ENCODE measurements at regions not wholly inside any gene's neighbourhood (a gene's known extent, or its start where the extent isn't known, plus 50 kb on each side); places are given as distances from the start of the nearest gene placed in this dataset.

GRCh38 chr6:73989428-73989827, 293.4 kb downstream of the CD109 start:
- Histone ChIP-seq H4K20me1 (ENCODE audit: insufficient read depth, low read length) (no peaks in the 10 kb centered on the region), H2AFZ (ENCODE audit: low read depth, low read length) (no peak overlapping the region), H3K27me3 (ENCODE audit: insufficient read depth, low read length, poor library complexity) (no peaks in the 10 kb centered on the region), H3K4me2 (ENCODE audit: insufficient read depth, low read length) (no peak overlapping the region), H3K4me1 (ENCODE audit: insufficient read depth, low read length) (no peaks in the 10 kb centered on the region), H3K9me3 (ENCODE audit: insufficient read depth, low read length, severe bottlenecking) (no peaks in the 10 kb centered on the region), H3K79me2 (ENCODE audit: insufficient read depth, low read length) (no peaks in the 10 kb centered on the region), H3K36me3 (ENCODE audit: insufficient read depth, low read length) (no peaks in the 10 kb centered on the region), H3K4me3 (ENCODE audit: low read depth in 1 of 2, low read length in 2 of 2) (no peak overlapping the region), H3K9ac (ENCODE audit: low read depth, low read length) (no peak overlapping the region), H3K27ac (ENCODE audit: low read length) (no peak overlapping the region)
- DNase-seq (no peak), ATAC-seq (ENCODE audit: insufficient read depth, low read depth) (no peak)
- TF ChIP-seq CTCF (IDR thresholded peaks at IDR 0.05; ENCODE audit: borderline replicate concordance, extremely low read depth, low read length, poor library complexity, severe bottlenecking): no peak
- TF ChIP-seq EZH2 (IDR thresholded peaks at IDR 0.05; ENCODE audit: borderline replicate concordance, low read depth, low read length, severe bottlenecking): no peak

GRCh38 chr6:73985891-73986290, 289.9 kb downstream of the CD109 start:
- Histone ChIP-seq H4K20me1 (ENCODE audit: insufficient read depth, low read length) (no peaks in the 10 kb centered on the region), H3K9me3 (ENCODE audit: insufficient read depth, low read length, severe bottlenecking) (no peaks in the 10 kb centered on the region), H3K4me1 (ENCODE audit: insufficient read depth, low read length) (no peaks in the 10 kb centered on the region), H2AFZ (ENCODE audit: low read depth, low read length) (no peak overlapping the region), H3K9ac (ENCODE audit: low read depth, low read length) (no peak overlapping the region), H3K27ac (ENCODE audit: low read length) (no peak overlapping the region), H3K79me2 (ENCODE audit: insufficient read depth, low read length) (no peaks in the 10 kb centered on the region), H3K36me3 (ENCODE audit: insufficient read depth, low read length) (no peaks in the 10 kb centered on the region), H3K27me3 (ENCODE audit: insufficient read depth, low read length, poor library complexity) (no peaks in the 10 kb centered on the region), H3K4me2 (ENCODE audit: insufficient read depth, low read length) (no peak overlapping the region), H3K4me3 (ENCODE audit: low read depth in 1 of 2, low read length in 2 of 2) (no peak overlapping the region)
- no peak for DNase-seq
- ATAC-seq (ENCODE audit: insufficient read depth, low read depth): no peak
- TF ChIP-seq CTCF (IDR thresholded peaks at IDR 0.05; ENCODE audit: borderline replicate concordance, extremely low read depth, low read length, poor library complexity, severe bottlenecking): no peak

- no peak overlapping the region for H3K27ac ChIP-seq (ENCODE audit: low read length)
- no peaks in the 10 kb centered on the region for H3K9me3 ChIP-seq (ENCODE audit: insufficient read depth, low read length, severe bottlenecking)
- no peaks in the 10 kb centered on the region for H4K20me1 ChIP-seq (ENCODE audit: insufficient read depth, low read length)
- no peak overlapping the region for H3K9ac ChIP-seq (ENCODE audit: low read depth, low read length)
- no peaks in the 10 kb centered on the region for H3K27me3 ChIP-seq (ENCODE audit: insufficient read depth, low read length, poor library complexity)
- no peaks in the 10 kb centered on the region for H3K36me3 ChIP-seq (ENCODE audit: insufficient read depth, low read length)
- no peak overlapping the region for H3K4me3 ChIP-seq (ENCODE audit: low read depth in 1 of 2, low read length in 2 of 2)
- no peak for DNase-seq
- no peaks in the 10 kb centered on the region for H3K4me1 ChIP-seq (ENCODE audit: insufficient read depth, low read length)
- H2AFZ ChIP-seq (ENCODE audit: low read depth, low read length): no peak overlapping the region
- H3K4me2 ChIP-seq (ENCODE audit: insufficient read depth, low read length): no peak overlapping the region
- no peaks in the 10 kb centered on the region for H3K79me2 ChIP-seq (ENCODE audit: insufficient read depth, low read length)
- no peak for ATAC-seq (ENCODE audit: insufficient read depth, low read depth)
- TF ChIP-seq EZH2 (IDR thresholded peaks at IDR 0.05; ENCODE audit: borderline replicate concordance, low read depth, low read length, severe bottlenecking) (no peak), CTCF (IDR thresholded peaks at IDR 0.05; ENCODE audit: borderline replicate concordance, extremely low read depth, low read length, poor library complexity, severe bottlenecking) (no peak)
Measured at GRCh38 chr6:73984571-73985210, 288.7 kb downstream of the CD109 start.

- no peak overlapping the region for H3K4me2 ChIP-seq (ENCODE audit: insufficient read depth, low read length)
- H3K4me1 ChIP-seq (ENCODE audit: insufficient read depth, low read length): no peaks in the 10 kb centered on the region
- no peak overlapping the region for H2AFZ ChIP-seq (ENCODE audit: low read depth, low read length)
- H4K20me1 ChIP-seq (ENCODE audit: insufficient read depth, low read length): no peaks in the 10 kb centered on the region
- no peaks in the 10 kb centered on the region for H3K9me3 ChIP-seq (ENCODE audit: insufficient read depth, low read length, severe bottlenecking)
- H3K27me3 ChIP-seq (ENCODE audit: insufficient read depth, low read length, poor library complexity): no peaks in the 10 kb centered on the region
- DNase-seq: no peak
- H3K27ac ChIP-seq (ENCODE audit: low read length): no peak overlapping the region
- H3K4me3 ChIP-seq (ENCODE audit: low read depth in 1 of 2, low read length in 2 of 2): no peak overlapping the region
- H3K9ac ChIP-seq (ENCODE audit: low read depth, low read length): no peak overlapping the region
- no peak for ATAC-seq (ENCODE audit: insufficient read depth, low read depth)
- no peaks in the 10 kb centered on the region for H3K36me3 ChIP-seq (ENCODE audit: insufficient read depth, low read length)
- TF ChIP-seq EZH2 (IDR thresholded peaks at IDR 0.05; ENCODE audit: borderline replicate concordance, low read depth, low read length, severe bottlenecking): no peak
- no peak for TF ChIP-seq CTCF (IDR thresholded peaks at IDR 0.05; ENCODE audit: borderline replicate concordance, extremely low read depth, low read length, poor library complexity, severe bottlenecking)
- no peaks in the 10 kb centered on the region for H3K79me2 ChIP-seq (ENCODE audit: insufficient read depth, low read length)
Measured at GRCh38 chr6:73983367-73983766, 287.4 kb downstream of the CD109 start.
